Activated T-cell treated with anti-CD3 and anti-CD28 coated beads, Interleukin-2, amount 50 U/mL, for 1 hour (primary cell): ENCODE measurements at regions not wholly inside any gene's neighbourhood (a gene's known extent, or its start where the extent isn't known, plus 50 kb on each side); places are given as distances from the start of the nearest gene placed in this dataset.
"Not testable (repeated sequence)": the region's sequence is repeated elsewhere in the genome, so short reads cannot be mapped to it uniquely, and the experiment has no call there.

Experiments used
- DNase-seq: peaks from one replicate; pipeline ENCODE4 v3.0.0-alpha.2; 2020

DNA sequence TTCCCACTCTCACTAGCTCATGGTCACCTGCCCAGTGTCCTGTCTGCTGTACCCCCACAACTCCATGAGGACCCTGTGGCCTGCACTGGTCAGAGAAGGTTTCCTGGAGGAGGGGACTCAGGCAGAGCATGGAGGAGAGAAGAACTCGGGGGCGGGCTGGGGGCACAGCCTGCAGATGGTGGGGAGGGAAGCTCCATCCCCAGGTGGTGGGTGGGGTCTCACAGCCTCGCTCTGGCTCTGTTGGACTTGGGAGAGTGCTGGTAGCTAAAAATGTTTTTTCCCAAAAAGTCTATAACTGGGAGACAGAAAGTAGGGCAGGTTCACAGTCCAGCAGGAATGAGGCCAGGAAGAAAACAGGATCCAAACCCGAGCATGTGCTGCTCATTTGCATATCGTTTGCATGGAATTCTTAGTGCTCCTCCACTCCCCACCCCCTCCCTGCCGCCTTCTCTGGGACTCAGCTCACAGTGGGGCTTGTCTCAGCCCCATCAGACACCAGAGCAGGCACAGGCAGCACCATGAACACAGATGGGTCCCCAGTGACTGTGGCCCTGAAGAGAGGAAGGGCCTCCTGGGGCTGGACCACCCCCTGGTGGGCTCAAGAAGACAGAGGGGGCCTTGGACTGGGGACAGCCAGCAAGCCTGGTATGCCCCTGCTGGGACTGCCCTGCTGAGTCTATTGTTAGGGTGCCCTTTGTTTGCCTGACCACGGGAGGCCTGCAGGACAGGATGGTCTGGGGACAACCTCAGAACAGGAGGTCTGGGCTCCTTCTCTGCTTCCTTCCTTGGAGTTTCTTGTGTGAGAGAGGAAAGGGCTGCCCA is 67.0 kb upstream of the SFSWAP start:
- DNase-seq = no peak

DNA sequence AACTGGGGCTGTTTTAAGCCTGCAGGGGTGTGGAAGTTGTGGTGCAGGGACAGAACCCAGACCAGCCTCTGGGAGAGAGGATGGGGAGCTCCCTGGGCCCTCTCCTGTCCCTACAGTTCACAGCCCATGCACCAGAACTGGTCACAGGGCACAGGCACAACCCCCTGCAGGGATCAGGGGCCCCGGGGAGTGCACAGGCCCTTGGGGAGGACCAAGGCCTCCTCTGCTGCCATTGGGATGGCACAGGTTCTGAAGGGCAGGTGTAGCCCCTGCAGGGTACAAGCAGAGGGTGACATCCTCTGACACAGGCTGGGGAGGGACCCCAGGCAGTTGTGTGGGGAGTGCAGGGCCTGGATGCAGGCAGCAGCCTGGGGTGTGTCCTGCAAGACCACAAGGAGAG is 66.4 kb upstream of the SFSWAP start:
- DNase-seq = no peak

DNA sequence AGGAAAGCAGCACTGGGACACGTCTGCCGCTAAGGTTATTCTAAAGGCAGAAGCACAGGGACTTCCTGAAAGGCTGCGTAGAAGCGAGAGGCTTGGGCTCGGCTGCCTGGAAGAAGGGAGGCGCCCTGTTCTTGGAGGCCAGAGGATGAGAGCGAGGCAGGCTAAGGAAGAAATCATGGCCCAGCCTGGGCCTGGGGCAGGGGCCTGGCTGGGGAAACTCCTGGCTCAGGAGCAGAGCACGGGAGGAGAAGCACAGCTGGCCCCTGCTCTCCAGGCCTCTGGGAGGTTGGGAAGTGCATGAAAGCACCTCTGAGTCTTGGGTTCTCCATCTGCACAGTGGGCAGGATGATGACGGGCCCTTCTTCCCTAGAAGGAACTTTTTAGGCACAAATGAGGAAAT is 66.0 kb upstream of the SFSWAP start:
- not testable (repeated sequence) for DNase-seq

DNA sequence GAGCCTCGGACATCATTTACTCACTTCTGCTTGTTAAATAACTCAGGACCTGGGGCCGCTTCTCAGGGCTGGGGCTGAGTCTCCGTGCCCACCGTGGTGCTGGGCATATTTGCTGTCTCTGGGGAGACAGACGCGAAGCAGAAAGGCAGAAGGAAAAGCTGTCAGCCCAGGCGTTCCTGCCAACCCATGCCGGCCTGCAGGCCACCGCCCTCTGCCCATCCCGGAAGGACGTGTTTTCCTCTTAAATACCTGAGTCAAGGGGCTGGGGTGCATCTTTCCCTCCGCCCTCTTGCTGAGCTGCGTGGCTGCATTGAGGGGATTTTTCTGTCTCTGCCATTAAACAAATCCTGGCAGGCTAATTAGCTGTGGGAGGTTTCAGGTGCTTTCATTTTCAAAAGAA is 65.3 kb upstream of the SFSWAP start:
- not testable (repeated sequence) for DNase-seq

DNA sequence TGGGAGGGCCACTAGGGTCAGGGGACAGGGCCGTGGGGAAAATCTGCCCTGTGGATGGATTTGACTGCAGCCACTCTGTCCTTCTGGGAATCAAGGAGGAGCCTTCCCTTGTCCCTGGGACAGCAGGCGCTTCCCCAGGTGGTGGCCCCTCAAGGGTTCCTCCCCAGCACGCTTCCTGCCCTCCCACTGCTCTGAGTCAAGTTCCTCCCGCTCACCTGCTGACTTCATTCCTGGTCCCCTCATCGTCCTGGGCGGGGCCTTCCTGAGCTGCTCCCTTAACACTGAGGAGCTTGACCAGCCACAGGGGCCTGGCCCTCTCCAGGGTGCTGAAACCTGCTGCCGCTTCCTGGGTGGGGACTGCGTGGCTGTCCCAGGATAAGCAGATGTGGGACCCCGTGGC is 64.4 kb upstream of the SFSWAP start:
- DNase-seq = not testable (repeated sequence)

DNA sequence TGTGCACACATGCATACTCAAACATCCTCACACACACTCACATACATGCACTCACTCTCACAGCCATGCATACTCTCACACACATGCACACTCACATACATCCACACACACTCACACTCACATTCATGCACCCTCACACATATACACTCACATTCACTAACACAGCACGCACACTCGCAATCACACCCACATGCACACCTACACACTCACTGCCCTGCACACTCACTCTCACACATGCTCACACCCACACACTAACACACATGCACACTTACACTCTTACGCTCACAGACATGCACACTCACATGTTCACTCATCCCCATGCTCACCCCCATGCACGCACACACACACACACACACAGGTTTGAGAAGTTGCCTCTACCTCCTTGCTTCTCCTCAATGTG is 63.2 kb upstream of the SFSWAP start:
- DNase-seq = no peak

DNA sequence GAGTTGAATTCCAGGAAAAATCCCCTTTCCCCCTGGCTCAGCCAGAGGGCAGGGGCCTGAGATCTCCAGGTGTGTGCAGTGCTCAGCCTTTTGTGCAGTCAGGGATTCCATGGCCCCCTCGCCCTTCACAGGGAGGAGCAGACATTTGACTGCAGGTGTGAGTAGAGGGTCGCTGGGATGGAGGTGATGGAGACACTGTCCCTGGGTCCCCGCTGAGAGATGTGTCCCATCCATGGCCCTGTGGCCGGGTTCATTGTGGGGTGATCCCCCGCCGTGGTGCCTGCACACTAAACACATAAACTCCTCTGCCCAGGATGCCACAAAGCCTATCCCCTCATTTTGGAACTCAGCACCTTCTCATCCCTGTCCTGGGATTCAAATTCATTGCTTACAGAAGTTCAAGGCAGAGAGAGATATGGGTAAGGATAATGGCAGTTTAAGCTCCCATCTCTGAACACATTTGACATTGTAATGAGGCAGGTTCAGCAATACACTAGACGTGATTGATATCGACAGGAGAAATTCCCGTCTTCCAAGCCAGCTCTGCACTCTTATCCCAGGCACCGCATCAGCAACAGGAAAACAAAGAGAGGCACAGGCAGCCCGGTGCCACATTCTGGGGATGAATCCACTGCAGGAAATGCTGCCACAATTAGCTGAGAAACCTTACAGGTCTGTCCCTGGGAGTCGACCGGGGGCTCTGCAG is 55.3 kb upstream of the SFSWAP start:
- not testable (repeated sequence) for DNase-seq

DNA sequence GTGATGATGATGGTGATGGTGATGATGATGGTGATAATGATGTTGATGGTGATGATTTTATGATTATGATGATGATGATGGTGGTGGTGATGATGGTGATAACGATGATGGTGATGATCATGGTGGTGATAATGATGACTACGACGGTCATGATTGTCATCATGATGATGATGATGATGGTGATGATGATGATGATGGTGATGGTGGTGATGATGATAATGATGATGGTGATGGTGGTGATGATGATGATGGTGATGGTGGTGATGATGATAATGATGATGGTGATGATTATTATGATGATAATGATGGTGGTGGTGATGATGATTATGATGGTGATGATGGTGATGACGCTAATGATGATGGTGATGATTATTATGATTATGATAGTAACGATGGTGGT is 54.1 kb upstream of the SFSWAP start:
- DNase-seq = not testable (repeated sequence)

DNA sequence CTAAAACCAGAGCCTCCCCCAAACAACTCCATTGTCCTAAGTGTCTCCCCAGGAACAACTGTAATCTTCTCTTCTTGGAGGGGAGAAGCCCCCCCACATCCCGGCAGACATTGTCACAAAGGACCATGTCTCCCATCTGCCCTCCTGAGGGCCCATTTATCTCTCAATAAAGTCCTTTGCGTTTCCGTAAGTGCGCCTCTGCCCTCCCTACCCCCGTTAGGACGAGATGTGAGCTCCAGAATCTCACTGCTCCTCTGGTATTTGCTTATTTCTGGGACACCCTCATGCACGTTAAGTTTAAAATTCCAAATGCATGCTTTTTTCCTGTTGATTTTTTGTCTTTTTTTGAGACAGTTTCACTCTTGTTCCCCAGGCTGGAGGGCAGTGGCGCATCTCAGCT is 52.3 kb upstream of the SFSWAP start:
- DNase-seq = not testable (repeated sequence)

DNA sequence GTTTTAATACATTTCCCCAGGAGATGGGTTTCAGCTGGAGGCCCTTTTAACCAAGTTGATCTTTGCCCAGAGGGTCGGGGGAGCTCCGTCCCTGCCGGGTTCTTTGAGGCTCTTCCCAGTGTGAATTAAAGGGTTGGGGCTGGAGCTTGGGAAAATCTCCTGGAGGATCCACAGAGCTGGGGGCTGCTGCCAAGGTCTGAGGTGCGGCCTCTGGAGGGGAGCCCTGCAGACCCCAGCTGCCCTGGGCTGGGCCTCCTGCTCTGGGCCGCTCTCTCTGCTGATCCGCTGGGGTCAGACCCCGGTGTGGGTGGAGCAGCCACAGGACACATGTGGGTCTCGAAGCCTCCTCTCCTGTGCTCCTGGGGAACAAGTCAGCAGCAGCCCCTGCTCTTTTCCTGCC is 51.4 kb upstream of the SFSWAP start:
- DNase-seq = not testable (repeated sequence)

DNA sequence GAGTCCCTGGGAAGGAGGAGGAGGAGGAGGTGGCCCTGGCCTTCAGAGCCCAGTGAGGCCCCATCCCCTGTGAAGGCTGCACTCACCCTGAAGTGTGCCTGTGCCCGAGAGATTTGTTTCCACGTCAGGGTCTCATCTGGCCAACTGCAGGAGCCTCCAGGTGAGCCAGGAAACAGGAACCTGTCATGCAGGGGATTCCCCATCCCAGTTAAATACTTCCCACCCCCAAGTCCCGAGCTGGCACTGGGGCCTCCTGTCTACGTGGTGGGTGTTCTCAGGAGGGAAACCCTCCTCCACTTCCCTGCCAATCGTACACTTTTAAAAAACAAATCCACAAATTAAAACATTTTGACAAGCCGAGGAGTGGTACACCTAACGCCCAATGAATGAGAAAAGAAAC is 50.9 kb upstream of the SFSWAP start:
- not testable (repeated sequence) for DNase-seq

DNA sequence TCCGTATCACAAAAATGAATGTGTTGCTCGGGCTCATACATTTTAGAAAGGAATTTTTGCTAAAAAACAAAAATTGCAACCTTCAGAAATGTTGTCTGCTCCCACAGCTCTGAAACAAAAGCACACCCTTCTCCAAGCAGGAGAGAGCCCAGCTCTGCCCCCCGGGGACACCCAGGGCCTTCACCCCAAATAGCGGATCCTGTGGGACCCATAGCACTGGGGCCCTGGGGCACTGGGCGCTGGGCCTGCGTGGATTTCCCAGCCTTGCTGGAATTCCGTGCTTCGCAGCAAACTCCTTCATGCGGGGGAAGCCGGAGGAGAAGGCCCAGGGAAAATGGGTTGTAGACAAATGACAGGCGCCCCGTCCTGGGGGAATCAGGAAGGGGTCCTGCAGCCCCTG is 50.5 kb upstream of the SFSWAP start:
- DNase-seq = not testable (repeated sequence)
